OCI-LY3 (cell line): ENCODE measurements at regions not wholly inside any gene's neighbourhood (a gene's known extent, or its start where the extent isn't known, plus 50 kb on each side); places are given as distances from the start of the nearest gene placed in this dataset.

Experiments used
- H2AFZ ChIP-seq: fragments of 200-600, 300-600 bp; shearing (Covaris generic); 2 replicates; pipeline ENCODE4 v1.6.0; 2014; ENCODE audit warnings: antibody characterized with exemption, low read depth, low read length
- H3K27ac ChIP-seq: fragments of 200-600, 300-600 bp; sonication (generic); 2 replicates; pipeline ENCODE4 v1.5.1; 2014; ENCODE audit warnings: mild to moderate bottlenecking, low read length, moderate library complexity, mixed read lengths
- H3K27me3 ChIP-seq: fragments of 200-600, 300-600 bp; sonication (generic); 2 replicates; pipeline ENCODE4 v1.6.1; 2014; ENCODE audit warnings: low read depth, low read length, mixed read lengths
- H3K36me3 ChIP-seq: fragments of 200-600, 300-600 bp; sonication (generic); replicated peaks from 2 replicates; pipeline ENCODE3; 2014; ENCODE audit warnings: low read depth, low read length, mixed read lengths
- H3K4me1 ChIP-seq: fragments of 300-600, 200-600 bp; sonication (generic); 2 replicates; pipeline ENCODE4 v1.6.1; 2014; ENCODE audit warnings: low read length, mixed read lengths
- H3K4me2 ChIP-seq: fragments of 200-600, 300-600 bp; sonication (generic); 2 replicates; pipeline ENCODE4 v1.6.1; 2014; ENCODE audit warnings: low read length, mixed read lengths
- H3K4me3 ChIP-seq: fragments of 300-600, 200-600 bp; sonication (generic); 2 replicates; pipeline ENCODE4 v1.5.1; 2014; ENCODE audit warnings: antibody characterized with exemption, mild to moderate bottlenecking, low read length, moderate library complexity
- H3K79me2 ChIP-seq: fragments of 300-600, 200-600 bp; shearing (Covaris generic); 2 replicates; pipeline ENCODE4 v1.6.1; 2014; ENCODE audit warnings: mild to moderate bottlenecking, low read length, mixed read lengths
- H3K9ac ChIP-seq: fragments of 300-600, 200-600 bp; shearing (Covaris generic); 2 replicates; pipeline ENCODE4 v1.6.0; 2014; ENCODE audit warnings: mild to moderate bottlenecking, low read length, moderate library complexity
- H3K9me3 ChIP-seq: fragments of 200-600, 300-600 bp; shearing (Covaris generic); 2 replicates; pipeline ENCODE4 v1.6.1; 2014; ENCODE audit warnings: low read length, mixed read lengths; ENCODE audit not compliant: insufficient read depth
- H4K20me1 ChIP-seq: fragments of 200-600, 300-600 bp; sonication (generic); 2 replicates; pipeline ENCODE4 v1.6.1; 2016; ENCODE audit warnings: low read length, mixed read lengths; ENCODE audit not compliant: insufficient read depth
- CTCF ChIP-seq: fragments of 200-600, 300-600 bp; sonication (generic); IDR thresholded peaks from 2 replicates; pipeline ENCODE4 v1.5.1; 2014; ENCODE audit warnings: antibody characterized with exemption, low read length, low read depth
- EZH2phosphoT487 ChIP-seq: fragments of 200-600 bp; shearing (Covaris generic); IDR thresholded peaks from 2 replicates; pipeline ENCODE4 v1.6.1; 2018; ENCODE audit warnings: antibody characterized with exemption, mixed run types, low read depth

DNA sequence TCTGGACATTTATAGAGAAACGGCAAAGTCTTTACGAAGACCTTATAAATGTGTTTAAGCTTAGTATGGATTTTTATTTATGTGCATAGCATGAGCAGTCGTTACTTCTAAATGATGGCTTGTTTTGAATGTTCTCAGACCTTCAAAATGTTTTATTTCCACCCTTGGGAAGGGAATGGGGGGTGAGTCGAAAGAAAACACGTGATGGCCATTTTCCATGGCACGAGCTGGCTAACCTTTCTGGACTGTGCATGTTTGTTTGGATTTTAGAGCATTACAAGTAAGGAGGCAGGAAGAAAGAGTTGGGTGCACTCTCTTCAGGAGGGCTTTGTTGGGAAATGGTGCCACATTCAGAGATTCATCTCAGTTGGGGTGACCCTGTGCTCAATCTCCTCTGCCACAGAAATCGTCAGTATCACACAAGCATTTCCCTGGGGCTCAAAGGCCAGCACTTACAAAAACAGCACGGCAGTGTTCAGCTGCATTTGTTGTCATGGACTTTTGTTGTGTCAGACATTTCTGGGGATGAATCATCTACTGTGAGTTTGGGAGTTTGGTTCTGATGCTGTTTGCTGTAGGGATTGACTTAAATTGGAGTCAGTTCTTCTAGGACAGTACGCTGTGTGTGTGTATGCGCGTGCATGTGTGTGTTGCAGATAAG, 52.3 kb upstream of the ADAMTS9 start:
- no peaks in the 10 kb centered on the region for H3K9me3 ChIP-seq
- no peaks in the 10 kb centered on the region for H3K79me2 ChIP-seq
- H2AFZ ChIP-seq: no peak overlapping the region
- no peak overlapping the region for H3K4me2 ChIP-seq
- H3K4me3 ChIP-seq: no peak overlapping the region
- no peaks in the 10 kb centered on the region for H3K4me1 ChIP-seq
- H3K27me3 ChIP-seq: no peaks in the 10 kb centered on the region
- H4K20me1 ChIP-seq: no peaks in the 10 kb centered on the region
- no peak overlapping the region for H3K9ac ChIP-seq
- no peak for TF ChIP-seq CTCF
- no peak for TF ChIP-seq EZH2phosphoT487
- H3K36me3 ChIP-seq: no peaks in the 10 kb centered on the region
- H3K27ac ChIP-seq: no peak overlapping the region
